Tibial nerve (tissue), 4 donors: ENCODE measurements at regions not wholly inside any gene's neighbourhood (a gene's known extent, or its start where the extent isn't known, plus 50 kb on each side); places are given as distances from the start of the nearest gene placed in this dataset.

Experiments used
- DNase-seq, 2 donors: peaks; one replicate each; pipeline ENCODE4 v3.0.0-alpha.2; 2019; ENCODE audit warnings: low spot score in 2 of 2
- H3K27ac ChIP-seq, 4 donors: fragments of 200-600 bp; sonication (generic) in 3 of 4; one replicate each; pipeline ENCODE4 v1.5.1; 2017 to 2019; ENCODE audit warnings: mild to moderate bottlenecking in 1 of 4
- H3K27me3 ChIP-seq, 2 donors: fragments of 200-600 bp; sonication (generic) in 1 of 2; one replicate each; pipeline versions ENCODE4 v1.5.1 to v1.6.0; 2017 to 2019
- H3K36me3 ChIP-seq, 3 donors: fragments of 200-600 bp; sonication (generic); one replicate each; pipeline ENCODE4 v1.5.1; 2018 to 2019
- H3K4me1 ChIP-seq, 4 donors: fragments of 200-600 bp; sonication (generic) in 3 of 4; one replicate each; pipeline ENCODE4 v1.5.1; 2017 to 2019
- H3K4me3 ChIP-seq, 4 donors: fragments of 200-600 bp; sonication (generic) in 3 of 4; one replicate each; pipeline ENCODE4 v1.5.1; 2017 to 2019; ENCODE audit warnings: mild to moderate bottlenecking in 1 of 4, moderate library complexity in 1 of 4
- H3K9me3 ChIP-seq, 4 donors: fragments of 200-600 bp; sonication (generic) in 3 of 4; one replicate each; pipeline ENCODE4 v1.5.1; 2017 to 2019
- CTCF ChIP-seq, 5 experiments: fragments of 200-600 bp in 3 of 5; fragments of 450-650 bp in 2 of 5; sonication (generic) in 3 of 5; IDR thresholded peaks; one replicate each; pipeline ENCODE4 v1.5.1; 2016 to 2019; ENCODE audit warnings: antibody characterized with exemption in 5 of 5, mild to moderate bottlenecking in 3 of 5, moderate library complexity in 2 of 5
- EP300 ChIP-seq, 2 donors: sonication (generic); formaldehyde crosslinking; IDR thresholded peaks; one replicate each; pipeline ENCODE4 v1.6.1; 2017; ENCODE audit warnings: antibody characterized with exemption in 2 of 2, mild to moderate bottlenecking in 1 of 2
- POLR2A ChIP-seq, 2 donors: fragments of 450-650 bp; IDR thresholded peaks; one replicate each; pipeline ENCODE4 v1.6.1; 2017; ENCODE audit warnings: antibody characterized with exemption in 2 of 2, mild to moderate bottlenecking in 2 of 2, moderate library complexity in 2 of 2
- WGBS, 2 donors: methylation state at CpG; one replicate each; pipeline ENCODE4 v1.1.5; 2018; 5-methylcytosine and 5-hydroxymethylcytosine counted together

DNA sequence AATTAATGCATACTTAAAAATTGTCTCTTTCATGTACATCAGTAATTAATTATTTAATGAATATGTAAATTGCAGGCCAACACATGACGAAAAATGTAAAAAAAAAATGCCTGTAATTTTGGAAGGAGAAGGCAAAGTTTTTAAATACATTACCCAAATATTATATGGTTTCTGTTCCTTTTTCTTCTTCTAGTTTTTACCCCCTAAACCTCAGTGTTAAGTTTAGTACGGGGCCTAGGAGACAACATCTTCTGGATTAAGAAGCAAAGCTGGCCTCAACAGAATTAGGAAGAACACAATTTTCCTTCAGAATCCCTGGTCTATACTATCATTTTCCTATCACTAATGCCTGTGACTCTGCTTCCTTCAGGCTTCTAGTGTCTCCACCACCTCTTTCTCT is 459.3 kb upstream of the NRP1 start:
- no peak for TF ChIP-seq POLR2A (IDR thresholded peaks at IDR 0.05)
- TF ChIP-seq CTCF (IDR thresholded peaks at IDR 0.05), result no peak
- TF ChIP-seq EP300 (IDR thresholded peaks at IDR 0.05), result no peak
- H3K4me3 ChIP-seq, result no peak overlapping the region
- no peaks in the 10 kb centered on the region for H3K36me3 ChIP-seq
- no peaks in the 10 kb centered on the region for H3K9me3 ChIP-seq
- no peak for DNase-seq
- H3K27ac ChIP-seq, result no peak overlapping the region
- peaks cover 0 to 6% (median 2%) of the 10 kb centered on the region in 4 donors for H3K4me1 ChIP-seq
- H3K27me3 ChIP-seq, result no peaks in the 10 kb centered on the region
- 65 to 82% methylated on average over 2 of the region's 2 CpGs for WGBS, 2 donors

GRCh38 chr10:33791272-33791660 is 456.8 kb upstream of the NRP1 start:
- TF ChIP-seq CTCF (IDR thresholded peaks at IDR 0.05) (no peak), POLR2A (IDR thresholded peaks at IDR 0.05) (no peak), EP300 (IDR thresholded peaks at IDR 0.05) (no peak)
- Histone ChIP-seq H3K4me3 (no peak overlapping the region), H3K27ac (no peak overlapping the region), H3K36me3 (no peaks in the 10 kb centered on the region), H3K4me1 (peaks cover 0 to 6% (median 2%) of the 10 kb centered on the region in 4 donors), H3K9me3 (no peaks in the 10 kb centered on the region), H3K27me3 (no peaks in the 10 kb centered on the region)
- 42 to 45% methylated on average over 5 of the region's 5 CpGs for WGBS, 2 donors
- DNase-seq, result no peak

- Histone ChIP-seq H3K4me1 (peaks cover 0 to 6% (median 2%) of the 10 kb centered on the region in 4 donors), H3K9me3 (peaks cover 0 to under 1% (median 0%) of the 10 kb centered on the region in 4 donors), H3K27ac (no peak overlapping the region), H3K4me3 (no peak overlapping the region), H3K27me3 (no peaks in the 10 kb centered on the region), H3K36me3 (no peaks in the 10 kb centered on the region)
- no peak for TF ChIP-seq CTCF (IDR thresholded peaks at IDR 0.05)
- DNase-seq, result no peak
- 24 to 35% methylated on average over 12 of the region's 12 CpGs for WGBS, 2 donors
These were observed 456.2 kb upstream of the NRP1 start for GRCh38 chr10:33790521-33791271.

DNA sequence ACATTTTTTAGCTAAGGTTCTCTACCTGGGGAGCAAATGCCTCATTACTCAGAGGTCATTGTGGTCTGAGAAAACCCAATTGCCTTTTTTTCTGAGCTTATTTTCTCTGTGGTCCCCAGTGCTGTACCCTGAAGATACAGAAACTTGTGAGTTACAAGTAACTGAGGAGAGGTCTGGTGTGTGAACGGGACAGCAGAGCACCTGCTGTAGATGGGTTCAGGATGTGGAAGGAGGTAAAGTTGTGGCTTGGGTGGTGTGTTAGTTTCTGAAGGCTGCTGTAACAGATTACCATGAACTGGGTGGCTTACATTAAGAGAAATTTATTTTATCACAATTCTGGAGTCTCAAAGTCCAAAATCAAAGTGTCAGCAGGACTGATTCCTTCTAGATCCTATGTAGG is 449.1 kb upstream of the NRP1 start:
- peaks cover 0 to 10% (median 0%) of the 10 kb centered on the region in 4 donors for H3K4me1 ChIP-seq
- no peaks in the 10 kb centered on the region for H3K36me3 ChIP-seq
- 94 to 96% methylated on average over 1 of the region's 1 CpG for WGBS, 2 donors
- peaks cover 0 to 3% (median 0%) of the 10 kb centered on the region in 4 donors for H3K9me3 ChIP-seq
- TF ChIP-seq EP300 (IDR thresholded peaks at IDR 0.05), result no peak
- no peak for TF ChIP-seq CTCF (IDR thresholded peaks at IDR 0.05)
- no peak for TF ChIP-seq POLR2A (IDR thresholded peaks at IDR 0.05)
- no peaks in the 10 kb centered on the region for H3K27me3 ChIP-seq
- H3K4me3 ChIP-seq, result no peak overlapping the region
- DNase-seq, result no peak
- no peak overlapping the region for H3K27ac ChIP-seq

DNA sequence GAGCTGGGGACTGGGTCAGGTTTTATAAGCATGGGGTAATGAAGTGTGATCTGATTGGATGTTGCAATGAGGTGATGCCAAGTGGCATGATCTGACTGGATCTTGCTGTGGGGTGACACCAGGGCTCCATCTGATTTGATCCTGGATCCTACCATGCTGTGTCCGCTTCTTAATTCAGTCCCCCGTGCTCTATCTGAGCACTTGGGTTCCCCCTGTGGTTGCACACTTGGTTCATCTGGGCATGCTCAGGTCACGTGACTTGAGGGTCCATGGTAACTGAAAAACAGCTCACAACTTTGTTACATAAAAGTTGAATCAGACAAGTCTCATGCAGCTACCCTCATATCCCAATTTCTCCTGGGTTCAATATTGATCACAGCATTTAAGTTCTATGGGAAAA is 448.6 kb upstream of the NRP1 start:
- H3K27me3 ChIP-seq, result no peaks in the 10 kb centered on the region
- peaks cover 0 to 3% (median 0%) of the 10 kb centered on the region in 4 donors for H3K9me3 ChIP-seq
- TF ChIP-seq CTCF (IDR thresholded peaks at IDR 0.05) (no peak), EP300 (IDR thresholded peaks at IDR 0.05) (no peak), POLR2A (IDR thresholded peaks at IDR 0.05) (no peak)
- H3K27ac ChIP-seq, result no peak overlapping the region
- 95 to 96% methylated on average over 3 of the region's 3 CpGs for WGBS, 2 donors
- no peak overlapping the region for H3K4me3 ChIP-seq
- no peak for DNase-seq
- no peaks in the 10 kb centered on the region for H3K36me3 ChIP-seq
- peaks cover 0 to 10% (median 0%) of the 10 kb centered on the region in 4 donors for H3K4me1 ChIP-seq
